AG09319 (cell line): ENCODE measurements at regions not wholly inside any gene's neighbourhood (a gene's known extent, or its start where the extent isn't known, plus 50 kb on each side); places are given as distances from the start of the nearest gene placed in this dataset.

ENCODE experiments used
- DNase-seq: peaks from one replicate; pipeline ENCODE4 v3.0.0-alpha.2; 2010; ENCODE audit warnings: low read depth; ENCODE audit errors: extremely low read depth
- CTCF ChIP-seq: IDR thresholded peaks from 2 replicates; pipeline ENCODE4 v1.5.1; 2011; ENCODE audit warnings: low read depth, mild to moderate bottlenecking, inconsistent platforms, low read length, moderate library complexity

DNA sequence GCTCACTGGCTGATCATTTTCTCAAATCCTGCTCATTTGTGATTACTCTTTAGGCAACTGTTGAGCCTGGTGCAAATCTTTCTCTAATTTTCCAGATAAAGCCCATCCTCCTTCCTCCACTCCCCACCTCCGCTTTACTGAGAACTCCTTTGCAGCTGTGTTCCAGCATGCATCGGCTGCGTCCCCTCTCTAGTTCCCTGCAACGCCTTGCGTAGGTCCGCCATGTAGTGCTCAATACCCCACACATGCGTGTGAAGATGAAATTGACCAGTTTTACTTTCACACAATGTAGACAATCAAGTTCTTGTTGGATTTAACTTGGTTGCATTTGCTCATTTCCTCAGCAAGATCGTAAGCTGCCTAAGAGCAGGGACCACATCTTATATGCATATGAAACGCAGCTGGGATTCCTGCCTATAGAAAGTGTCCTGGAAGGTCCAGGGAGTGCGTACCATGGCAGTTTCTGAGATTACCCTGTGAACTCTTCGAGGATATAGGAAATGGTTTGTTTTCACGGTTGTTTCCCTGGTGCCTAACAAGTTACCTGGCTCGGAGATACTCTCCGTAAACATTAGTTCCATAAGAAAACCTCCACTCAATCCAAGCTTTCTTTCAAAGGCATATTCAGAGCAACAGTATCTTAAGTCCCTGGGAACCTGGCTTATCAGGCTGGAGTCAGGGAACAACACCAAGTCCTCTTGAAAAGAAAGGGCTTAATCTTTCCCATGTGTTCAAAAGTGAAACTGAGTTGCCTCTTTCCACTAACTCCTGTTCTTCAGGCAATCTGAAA, 766.4 kb upstream of the ID2 start:
- DNase-seq, result peak; percentile 11
- no peak for TF ChIP-seq CTCF

- DNase-seq, result no peak
- no peak for TF ChIP-seq CTCF
These were observed 765.2 kb upstream of the ID2 start for GRCh38 chr2:7916670-7917069.

GRCh38 chr2:7919510-7919909, 762.3 kb upstream of the ID2 start:
- TF ChIP-seq CTCF, result no peak
- no peak for DNase-seq

DNA sequence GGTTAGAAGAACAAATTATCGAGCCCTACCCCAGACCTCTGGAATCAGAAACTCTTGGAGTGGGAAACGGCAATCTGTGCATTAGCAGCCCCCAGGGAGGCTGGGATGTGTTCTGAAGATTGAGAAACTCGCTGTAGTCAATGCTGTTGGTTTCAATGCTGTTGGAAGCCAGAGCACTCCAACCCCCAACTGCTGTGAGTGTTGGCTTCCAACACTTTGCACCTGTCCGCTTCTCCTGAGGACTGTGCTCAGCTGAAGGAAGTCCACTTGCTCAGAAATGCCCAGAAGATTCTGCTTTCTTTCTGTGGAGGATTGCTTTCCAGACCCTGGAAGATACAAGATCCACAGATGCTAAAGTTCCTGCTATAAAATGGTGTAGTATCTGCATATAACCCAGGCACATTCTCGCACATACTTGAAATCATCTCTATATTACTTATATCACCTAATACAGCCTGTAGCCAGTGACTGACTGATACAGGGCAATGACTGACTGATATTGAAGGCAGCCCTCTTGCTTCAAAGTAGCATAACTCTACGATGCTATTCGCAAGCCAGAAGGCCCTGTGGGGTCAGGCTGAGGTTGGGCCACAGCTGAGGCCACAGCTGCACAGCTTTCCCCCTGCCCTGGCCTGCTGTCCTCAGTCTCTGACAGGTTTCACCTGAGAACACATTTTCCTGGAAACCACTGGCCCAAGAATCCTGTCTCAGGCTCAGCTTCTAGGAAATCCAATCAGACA, 757.7 kb upstream of the ID2 start:
- no peak for DNase-seq
- no peak for TF ChIP-seq CTCF

DNA sequence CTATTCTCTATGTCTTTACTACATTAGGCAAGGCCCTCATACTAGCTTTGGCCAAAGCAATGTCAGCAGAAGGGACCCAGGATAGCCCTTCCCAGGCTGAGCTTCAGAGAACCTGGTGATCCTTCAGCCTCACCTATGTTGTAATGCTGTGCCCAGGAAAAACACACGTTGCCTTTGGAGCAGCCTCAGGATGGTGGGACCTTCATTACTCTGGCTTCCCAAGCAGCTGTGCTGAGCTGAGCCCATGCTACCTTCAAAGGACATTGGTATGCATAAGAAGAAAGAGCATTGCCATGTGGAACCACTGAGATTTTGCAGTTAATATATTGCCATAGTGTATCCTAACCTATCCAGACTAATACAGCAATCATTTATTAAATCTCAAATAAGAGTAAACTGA, 756.4 kb upstream of the ID2 start:
- no peak for TF ChIP-seq CTCF
- no peak for DNase-seq

GRCh38 chr2:7927691-7928090, 754.2 kb upstream of the ID2 start:
- DNase-seq, result no peak
- TF ChIP-seq CTCF, result no peak

GRCh38 chr2:7929281-7929680, 752.6 kb upstream of the ID2 start:
- TF ChIP-seq CTCF, result no peak

More at GRCh38 chr2:7929281-7929680, 752.6 kb upstream of the ID2 start:
- DNase-seq, result no peak
